ENCODE measurements at regions not wholly inside any gene's neighbourhood (a gene's known extent, or its start where the extent isn't known, plus 50 kb on each side); places are given as distances from the start of the nearest gene placed in this dataset.

GRCh38 chr3:177340243-177340830 lies 143.1 kb upstream of the TBL1XR1 start:
- peaks cover 54% of the 10 kb centered on the region for H3K4me1 Mint-ChIP-seq
- no peaks in the 10 kb centered on the region for H3K27me3 Mint-ChIP-seq
- Histone ChIP-seq H3K9me3 (ENCODE audit: control extremely low read depth in 1 of 3, control insufficient read depth in 2 of 3, insufficient read depth in 1 of 3, low read length in 2 of 3) (no peaks in the 10 kb centered on the region), H3K9ac (ENCODE audit: low read length) (no peak overlapping the region), H3K4me1 (ENCODE audit: control insufficient read depth in 2 of 2, insufficient read depth in 2 of 2, low read length in 2 of 2) (peaks cover 42 to 46% of the 10 kb centered on the region in 2 donors), H3K4me3 (ENCODE audit: control extremely low read depth in 1 of 5, extremely low read depth in 1 of 5, insufficient read depth in 1 of 5, low read depth in 2 of 5, low read length in 4 of 5) (no peak overlapping the region), H3K79me2 (ENCODE audit: control insufficient read depth, insufficient read depth, low read length) (no peaks in the 10 kb centered on the region), H3K36me3 (replicated peaks in 1 of 2; ENCODE audit: control extremely low read depth in 1 of 2, control insufficient read depth in 1 of 2, extremely low read depth in 1 of 2, insufficient read depth in 2 of 2, low read length in 1 of 2) (no peaks in the 10 kb centered on the region), H4K20me1 (ENCODE audit: control insufficient read depth, insufficient read depth, low read length, poor library complexity, severe bottlenecking) (no peaks in the 10 kb centered on the region), H3K27ac (ENCODE audit: low read length in 2 of 2) (no peak overlapping the region), H3K4me2 (replicated peaks; ENCODE audit: low read depth, low read length, poor library complexity, severe bottlenecking) (no peak overlapping the region), H3K27me3 (replicated peaks in 1 of 4; ENCODE audit: control extremely low read depth in 1 of 4, control insufficient read depth in 3 of 4, insufficient read depth in 4 of 4, low read length in 3 of 4) (no peaks in the 10 kb centered on the region), H2AFZ (ENCODE audit: insufficient read depth, low read depth, low read length, poor library complexity, severe bottlenecking) (no peak overlapping the region)
- H3K4me3 Mint-ChIP-seq = no peak overlapping the region
- intact Hi-C loops (cut with micrococcal nuclease) = no loop called here
- ChIA-PET POLR2A (interaction anchor here (0.7 kb wide), 1 partner anchor 59 kb away, joined by 8 read pairs; no protein-coding TSS in a partner anchor), CTCF (no interaction called here)
- ATAC-seq (ENCODE audit: low read depth) (no peak), DNase-seq (no peak)
- TF ChIP-seq CTCF (IDR thresholded peaks at IDR 0.05) = no peak
- no peak for TF ChIP-seq EZH2 (IDR thresholded peaks at IDR 0.05; ENCODE audit: borderline replicate concordance, insufficient read depth, low read depth, low read length, poor library complexity, severe bottlenecking)
- no CpG with 5 or more reads among the region's 2 CpGs for WGBS (ENCODE audit: insufficient coverage)
- peak overlapping the region; percentile 15 for H3K27ac Mint-ChIP-seq
- no peaks in the 10 kb centered on the region for H3K9me3 Mint-ChIP-seq (ENCODE audit: insufficient read depth)

- WGBS (ENCODE audit: insufficient coverage) = 67% methylated on average over 1 of the region's 7 CpGs
- POLR2A ChIA-PET = interaction anchor here (0.7 kb wide), 1 partner anchor 236 kb away, joined by 3 read pairs; no protein-coding TSS in a partner anchor
These were observed 144.6 kb upstream of the TBL1XR1 start for GRCh38 chr3:177341736-177342419.

More at GRCh38 chr3:177341736-177342419, 144.6 kb upstream of the TBL1XR1 start:
- intact Hi-C loops (cut with micrococcal nuclease) = no loop called here
- TF ChIP-seq EZH2 (IDR thresholded peaks at IDR 0.05; ENCODE audit: borderline replicate concordance, insufficient read depth, low read depth, low read length, poor library complexity, severe bottlenecking) = no peak
- TF ChIP-seq CTCF (IDR thresholded peaks at IDR 0.05) = no peak
- H3K9me3 ChIP-seq (ENCODE audit: control extremely low read depth in 1 of 3, control insufficient read depth in 2 of 3, insufficient read depth in 1 of 3, low read length in 2 of 3) = no peaks in the 10 kb centered on the region
- H3K79me2 ChIP-seq (ENCODE audit: control insufficient read depth, insufficient read depth, low read length) = no peaks in the 10 kb centered on the region
- no peak for ATAC-seq (ENCODE audit: low read depth)
- H3K27me3 Mint-ChIP-seq = no peaks in the 10 kb centered on the region
- no peak for DNase-seq
- H3K36me3 ChIP-seq (replicated peaks in 1 of 2; ENCODE audit: control extremely low read depth in 1 of 2, control insufficient read depth in 1 of 2, extremely low read depth in 1 of 2, insufficient read depth in 2 of 2, low read length in 1 of 2) = no peaks in the 10 kb centered on the region
- H3K9ac ChIP-seq (ENCODE audit: low read length) = no peak overlapping the region
- no peak overlapping the region for H3K27ac Mint-ChIP-seq
- H3K4me1 Mint-ChIP-seq = peaks cover 53% of the 10 kb centered on the region
- no peak overlapping the region for H3K4me2 ChIP-seq (replicated peaks; ENCODE audit: low read depth, low read length, poor library complexity, severe bottlenecking)
- H3K9me3 Mint-ChIP-seq (ENCODE audit: insufficient read depth) = no peaks in the 10 kb centered on the region
- peaks cover 41 to 49% of the 10 kb centered on the region in 2 donors for H3K4me1 ChIP-seq (ENCODE audit: control insufficient read depth in 2 of 2, insufficient read depth in 2 of 2, low read length in 2 of 2)
- no peak overlapping the region for H3K4me3 ChIP-seq (ENCODE audit: control extremely low read depth in 1 of 5, extremely low read depth in 1 of 5, insufficient read depth in 1 of 5, low read depth in 2 of 5, low read length in 4 of 5)
- H4K20me1 ChIP-seq (ENCODE audit: control insufficient read depth, insufficient read depth, low read length, poor library complexity, severe bottlenecking) = no peaks in the 10 kb centered on the region
- no peaks in the 10 kb centered on the region for H3K27me3 ChIP-seq (replicated peaks in 1 of 4; ENCODE audit: control extremely low read depth in 1 of 4, control insufficient read depth in 3 of 4, insufficient read depth in 4 of 4, low read length in 3 of 4)
- H3K4me3 Mint-ChIP-seq = no peak overlapping the region
- CTCF ChIA-PET = interaction anchor here (1.2 kb wide), 1 partner anchor 15 kb away, joined by 5 read pairs; no protein-coding TSS in a partner anchor
- H2AFZ ChIP-seq (ENCODE audit: insufficient read depth, low read depth, low read length, poor library complexity, severe bottlenecking) = no peak overlapping the region
- H3K27ac ChIP-seq (ENCODE audit: low read length in 2 of 2) = no peak overlapping the region
